Psoas muscle (tissue), 7 donors: ENCODE measurements at regions not wholly inside any gene's neighbourhood (a gene's known extent, or its start where the extent isn't known, plus 50 kb on each side); places are given as distances from the start of the nearest gene placed in this dataset.
"Not testable (repeated sequence)": the region's sequence is repeated elsewhere in the genome, so short reads cannot be mapped to it uniquely, and the experiment has no call there.

Experiments
- ATAC-seq, 4 donors: fragments of 200-7000 bp; cut with Tn5 transposase; one replicate each; pipeline ENCODE4 v1.9.1; 2020; ENCODE audit warnings: moderate library complexity in 3 of 4, mild to moderate bottlenecking in 2 of 4
- DNase-seq, 2 donors: peaks; one replicate each; pipeline ENCODE4 v3.0.0-alpha.2; 2020
- H3K27ac ChIP-seq: fragments of 200-600 bp; one replicate; pipeline ENCODE4 v1.8.0; 2022
- H3K27me3 ChIP-seq, 3 donors: fragments of 200-600 bp in 1 of 3; one replicate each; pipeline versions ENCODE4 v1.6.1 to v1.8.0; 2013 to 2022; ENCODE audit warnings: low read length in 2 of 3, mild to moderate bottlenecking in 2 of 3, moderate library complexity in 1 of 3; ENCODE audit not compliant: insufficient read depth in 3 of 3
- H3K36me3 ChIP-seq, 2 donors: fragments of 200-600 bp in 1 of 2; one replicate each; pipeline versions ENCODE4 v1.6.1 to v1.8.0; 2013 to 2022; ENCODE audit warnings: low read depth in 1 of 2, mild to moderate bottlenecking in 1 of 2, moderate library complexity in 1 of 2; ENCODE audit not compliant: insufficient read depth in 1 of 2
- H3K4me1 ChIP-seq: fragments of 200-600 bp; one replicate; pipeline ENCODE4 v1.8.0; 2022
- H3K4me3 ChIP-seq: fragments of 200-600 bp; one replicate; pipeline ENCODE4 v1.8.0; 2022; ENCODE audit warnings: mild to moderate bottlenecking
- H3K9me3 ChIP-seq: fragments of 200-600 bp; one replicate; pipeline ENCODE4 v1.8.0; 2022
- WGBS, 3 donors: extraction: QIAGEN DNeasy Blood & Tissue Kit; methylation state at CpG; one replicate each; pipeline versions ENCODE4 v1.1.6 to v1.1.7; 2013; 5-methylcytosine and 5-hydroxymethylcytosine counted together
- intact Hi-C, 2 donors: fragments of 100-400 bp; cut with DNase I; formaldehyde crosslinking; loops; one replicate each; pipeline versions ENCODE4 v1.11.0 to v1.14.2; 2022
- donor health status: healthy with polysubstance abuse.
- donor health status: DM: no; HTN: no; CAD: no; lungs with moderate emphysema.
- donor health status: Bipolar disorder and iron deficiency.
- donor health status: healthy.
- donor health status: DM: yes; HTN: yes; CAD: no.
- donor health status: DM: no; HTN: no; CAD: no.
- donor health status: DM: yes; HTN: yes; CAD: no.

DNA sequence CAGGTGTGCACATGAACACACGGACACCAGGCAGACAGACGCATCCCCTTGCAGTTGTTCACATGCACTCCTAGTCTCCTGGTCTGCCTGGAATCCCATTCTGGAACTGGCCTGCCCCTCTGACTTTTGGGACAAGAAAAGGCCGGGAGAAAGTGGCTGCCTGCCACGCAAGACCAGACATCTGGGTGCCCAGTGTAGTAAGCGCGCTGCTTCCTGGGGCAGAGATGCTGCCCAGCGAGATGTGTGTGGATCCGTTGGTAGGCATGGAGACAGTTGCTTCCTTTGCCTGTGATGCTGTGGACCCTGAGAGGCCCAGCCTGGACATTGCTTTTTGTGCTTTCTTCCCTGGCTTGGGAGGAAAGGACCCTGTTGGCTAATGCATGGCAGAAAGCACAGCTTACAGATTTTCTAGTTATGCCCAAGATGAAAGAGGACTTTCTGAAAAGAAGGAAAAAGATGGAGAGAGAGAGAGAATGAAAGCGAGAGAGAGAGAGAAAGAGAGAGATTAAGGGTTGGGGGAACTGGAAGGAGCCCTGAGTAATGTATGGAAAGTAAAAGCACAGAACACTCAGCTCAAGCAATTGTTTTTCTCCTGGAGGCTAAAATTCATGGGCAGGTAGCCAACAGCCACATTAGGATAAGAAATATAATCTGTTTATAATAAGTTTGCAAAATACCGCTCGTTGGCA is 235.3 kb downstream of the BCL2L11 start:
- DNase-seq: peak in 1 of 2 donors; percentile 54
- H3K4me3 ChIP-seq, intact Hi-C loops, H3K36me3 ChIP-seq, H3K27me3 ChIP-seq, H3K9me3 ChIP-seq, H3K4me1 ChIP-seq: not testable (repeated sequence)
- ATAC-seq: peak; percentile 29 to 48 (median 40)
- 13 to 47% (median 18%) methylated on average over 7 to 10 of the region's 11 CpGs for WGBS, 3 donors
- H3K27ac ChIP-seq: peak overlapping the region; percentile 69

- 11 to 60% (median 17%) methylated on average over 2 to 5 of the region's 6 CpGs for WGBS, 3 donors
- ATAC-seq: peak; percentile 49 to 69 (median 56)
- H3K27ac ChIP-seq, H3K27me3 ChIP-seq, H3K36me3 ChIP-seq, H3K4me1 ChIP-seq, intact Hi-C loops, H3K9me3 ChIP-seq, H3K4me3 ChIP-seq: not testable (repeated sequence)
- peak; percentile 80 to 87 for DNase-seq
Measured at GRCh38 chr2:111356512-111357031, 235.9 kb downstream of the BCL2L11 start.

GRCh38 chr2:111365986-111366640 is 245.4 kb downstream of the BCL2L11 start:
- ATAC-seq, H3K36me3 ChIP-seq, H3K4me1 ChIP-seq, intact Hi-C loops, H3K27ac ChIP-seq, H3K27me3 ChIP-seq, H3K9me3 ChIP-seq: not testable (repeated sequence)
- WGBS, 3 donors: 40 to 50% (median 42%) methylated on average over 30 to 33 of the region's 37 CpGs
- peak in 1 of 2 donors; percentile 14 for DNase-seq
- peak overlapping the region; percentile 22 for H3K4me3 ChIP-seq

DNA sequence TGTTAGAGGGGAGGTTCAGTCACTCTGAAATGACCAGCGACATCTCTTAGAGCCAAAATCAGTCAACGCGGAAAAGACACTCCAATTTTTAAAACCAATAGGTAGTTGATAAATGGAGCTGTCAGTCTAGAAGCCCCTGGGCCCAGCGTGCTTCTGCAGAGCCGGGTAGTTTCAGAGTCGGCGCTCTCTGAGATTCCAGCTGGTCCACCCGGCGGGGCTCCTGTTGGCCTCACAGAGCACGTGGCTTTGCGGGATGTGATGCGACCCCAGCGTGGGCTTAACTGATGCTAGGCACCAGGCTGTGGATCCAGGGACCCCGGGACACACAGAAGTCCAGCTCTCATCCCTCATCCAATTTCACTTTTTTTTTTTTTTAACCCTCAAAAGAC is 245.9 kb downstream of the BCL2L11 start:
- intact Hi-C loops, H3K27ac ChIP-seq, DNase-seq, ATAC-seq, H3K9me3 ChIP-seq, H3K27me3 ChIP-seq, H3K4me1 ChIP-seq, H3K36me3 ChIP-seq: not testable (repeated sequence)
- WGBS, 3 donors: 68 to 77% (median 75%) methylated on average over 9 to 13 of the region's 14 CpGs
- H3K4me3 ChIP-seq: peak overlapping the region; percentile 22

DNA sequence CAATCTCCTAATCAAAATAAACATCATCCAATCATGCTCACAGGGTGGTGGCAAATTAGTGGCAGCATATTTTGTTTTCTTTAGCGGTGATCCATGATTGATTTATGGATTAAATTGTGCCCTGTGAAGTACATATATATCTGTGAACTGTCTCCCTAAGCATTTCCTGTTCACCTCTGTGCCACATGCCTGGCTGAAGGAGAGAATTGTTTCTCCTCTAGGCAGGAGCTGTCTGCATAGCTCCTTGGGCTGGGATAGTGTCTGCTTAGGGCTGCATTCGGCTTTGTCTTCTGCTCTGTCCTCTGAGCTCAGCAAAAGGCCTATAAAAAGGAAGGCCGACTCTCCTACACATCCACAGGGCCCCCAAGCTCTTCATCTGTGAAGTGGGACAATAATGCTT is 246.4 kb downstream of the BCL2L11 start:
- intact Hi-C loops, ATAC-seq, DNase-seq, H3K9me3 ChIP-seq, H3K36me3 ChIP-seq, H3K27ac ChIP-seq, H3K27me3 ChIP-seq, H3K4me3 ChIP-seq, H3K4me1 ChIP-seq: not testable (repeated sequence)
- WGBS, 3 donors: 93 to 100% (median 98%) methylated on average over 3 of the region's 3 CpGs

- H3K4me1 ChIP-seq, DNase-seq, H3K36me3 ChIP-seq, H3K9me3 ChIP-seq, H3K27ac ChIP-seq, ATAC-seq, H3K4me3 ChIP-seq, H3K27me3 ChIP-seq, intact Hi-C loops: not testable (repeated sequence)
- 52 to 67% (median 58%) methylated on average over 1 of the region's 1 CpG for WGBS, 3 donors
Measured at GRCh38 chr2:111367871-111368270, 247.2 kb downstream of the BCL2L11 start.

DNA sequence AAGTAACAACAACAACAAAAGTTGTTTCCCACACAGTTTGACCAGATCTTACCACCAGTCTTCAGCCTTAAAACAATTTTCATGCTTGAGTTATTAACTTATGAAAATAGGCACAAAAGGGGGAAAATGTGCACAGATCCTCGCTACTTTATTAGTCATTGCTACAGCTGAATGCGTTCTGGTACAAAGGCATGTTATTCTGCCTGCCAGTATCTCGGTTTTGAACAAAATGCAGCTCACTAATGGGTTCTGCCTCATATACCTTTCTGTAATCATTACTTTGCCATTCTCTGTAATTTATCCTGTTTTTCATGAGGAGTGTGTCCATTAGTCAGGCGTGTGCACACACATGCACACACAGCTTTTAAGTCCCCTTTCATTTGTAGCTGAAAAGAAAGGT is 247.6 kb downstream of the BCL2L11 start:
- H3K4me1 ChIP-seq, H3K36me3 ChIP-seq, H3K4me3 ChIP-seq, intact Hi-C loops, H3K9me3 ChIP-seq, ATAC-seq, H3K27ac ChIP-seq, DNase-seq, H3K27me3 ChIP-seq: not testable (repeated sequence)
- no CpG with 5 or more reads among the region's 4 CpGs for WGBS, 3 donors

- intact Hi-C loops, H3K4me1 ChIP-seq, H3K9me3 ChIP-seq, H3K36me3 ChIP-seq, H3K27me3 ChIP-seq, DNase-seq, ATAC-seq, H3K27ac ChIP-seq, H3K4me3 ChIP-seq: not testable (repeated sequence)
- WGBS, 3 donors: no CpG with 5 or more reads among the region's 2 CpGs
Measured at GRCh38 chr2:111373060-111373459, 252.3 kb downstream of the BCL2L11 start.

GRCh38 chr2:111373989-111374388 is 253.3 kb downstream of the BCL2L11 start:
- intact Hi-C loops, H3K4me3 ChIP-seq, H3K27me3 ChIP-seq, DNase-seq, H3K27ac ChIP-seq, ATAC-seq, H3K4me1 ChIP-seq, H3K36me3 ChIP-seq, H3K9me3 ChIP-seq: not testable (repeated sequence)
- 88 to 94% (median 88%) methylated on average over 4 to 5 of the region's 5 CpGs for WGBS, 3 donors

GRCh38 chr2:111374734-111375133 is 254.0 kb downstream of the BCL2L11 start:
- H3K36me3 ChIP-seq, H3K4me3 ChIP-seq, ATAC-seq, H3K27ac ChIP-seq, DNase-seq, intact Hi-C loops, H3K4me1 ChIP-seq, H3K9me3 ChIP-seq, H3K27me3 ChIP-seq: not testable (repeated sequence)
- WGBS, 3 donors: 83 to 97% (median 94%) methylated on average over 1 to 2 of the region's 3 CpGs

DNA sequence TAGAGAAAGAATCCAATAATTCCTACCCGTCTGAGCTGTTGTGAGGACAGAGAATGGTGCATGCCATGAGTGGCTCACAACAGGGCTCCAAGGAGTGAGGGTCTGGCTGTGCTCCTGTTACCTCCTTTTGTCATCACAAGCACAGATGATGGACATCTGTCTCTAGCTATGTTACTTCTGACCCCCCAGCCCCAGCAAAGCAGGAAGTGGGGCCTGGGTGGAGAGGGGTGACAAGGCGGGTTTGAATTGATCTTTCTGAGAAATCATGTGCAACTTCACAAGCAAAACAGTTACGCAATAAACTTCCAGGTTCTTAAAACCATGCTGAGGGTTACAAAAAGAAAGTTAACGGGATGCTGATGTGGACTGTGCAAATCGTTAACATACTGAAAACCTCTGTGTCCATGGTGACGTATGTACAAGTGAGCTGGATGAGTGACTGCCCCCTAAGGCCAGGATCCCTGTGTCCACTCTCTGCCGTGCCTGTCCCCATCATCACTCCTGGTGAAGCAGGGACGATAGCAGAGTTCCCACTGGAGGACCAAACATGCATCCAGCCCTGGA is 254.7 kb downstream of the BCL2L11 start:
- intact Hi-C loops, H3K36me3 ChIP-seq, ATAC-seq, DNase-seq, H3K9me3 ChIP-seq, H3K27ac ChIP-seq, H3K27me3 ChIP-seq, H3K4me3 ChIP-seq, H3K4me1 ChIP-seq: not testable (repeated sequence)
- 91 to 95% (median 94%) methylated on average over 7 to 8 of the region's 8 CpGs for WGBS, 3 donors
